CD8-positive, alpha-beta memory T cell (primary cell): ENCODE measurements at regions not wholly inside any gene's neighbourhood (a gene's known extent, or its start where the extent isn't known, plus 50 kb on each side); places are given as distances from the start of the nearest gene placed in this dataset.
"Not testable (repeated sequence)": the region's sequence is repeated elsewhere in the genome, so short reads cannot be mapped to it uniquely, and the experiment has no call there.

ENCODE experiments used
- CTCF ChIA-PET: fragments of 350-600 bp; sonication (Branson Sonifier 250); formaldehyde crosslinking; loops from one replicate; lab custom pipeline; 2021; ENCODE audit warnings: antibody characterized with exemption; lab: Charles Lee
- POLR2A ChIA-PET: fragments of 350-600 bp; sonication (Branson Sonifier 250); formaldehyde crosslinking; loops from one replicate; lab custom pipeline; 2021; ENCODE audit warnings: antibody characterized with exemption; lab: Charles Lee
- DNase-seq, 5 donors: peaks; one replicate each; pipeline versions ENCODE4 v3.0.0 to v3.0.0-alpha.2; 2020 to 2022; ENCODE audit warnings: mixed read lengths in 1 of 5
- H3K27ac ChIP-seq: one replicate; pipeline ENCODE4 v1.7.0; 2013; ENCODE audit warnings: low read depth, mild to moderate bottlenecking, low read length, moderate library complexity
- H3K27me3 ChIP-seq: 2 replicates; pipeline ENCODE4 v1.7.0; 2013; ENCODE audit warnings: low read length, mild to moderate bottlenecking; ENCODE audit not compliant: insufficient read depth, poor library complexity, severe bottlenecking
- H3K36me3 ChIP-seq: 2 replicates; pipeline ENCODE4 v1.7.0; 2013; ENCODE audit warnings: mild to moderate bottlenecking, low read length, moderate library complexity; ENCODE audit not compliant: insufficient read depth
- H3K4me1 ChIP-seq: 2 replicates; pipeline ENCODE4 v1.7.0; 2013; ENCODE audit warnings: mild to moderate bottlenecking, low read length, moderate library complexity; ENCODE audit not compliant: insufficient read depth
- H3K4me3 ChIP-seq: 2 replicates; pipeline ENCODE4 v1.7.0; 2013; ENCODE audit warnings: mild to moderate bottlenecking, low read length
- H3K9me3 ChIP-seq: 2 replicates; pipeline ENCODE4 v1.7.0; 2013; ENCODE audit warnings: mild to moderate bottlenecking, low read length
- H3K27ac Mint-ChIP-seq, 8 donors: one replicate each; pipeline ENCODE4 v1.8.0; 2020 to 2021; ENCODE audit warnings: mixed read lengths in 8 of 8, mild to moderate bottlenecking in 6 of 8, inconsistent platforms in 3 of 8, moderate library complexity in 3 of 8
- H3K27me3 Mint-ChIP-seq, 2 donors: one replicate each; pipeline ENCODE4 v1.8.0; 2020 to 2021; ENCODE audit warnings: mixed read lengths in 2 of 2, mild to moderate bottlenecking in 1 of 2, moderate library complexity in 1 of 2
- H3K36me3 Mint-ChIP-seq, 3 donors: one replicate each; pipeline ENCODE4 v1.8.0; 2020 to 2021; ENCODE audit warnings: mixed read lengths in 3 of 3, inconsistent platforms in 1 of 3, mild to moderate bottlenecking in 1 of 3
- H3K4me1 Mint-ChIP-seq, 3 donors: one replicate each; pipeline ENCODE4 v1.8.0; 2020 to 2021; ENCODE audit warnings: mixed read lengths in 3 of 3, inconsistent platforms in 1 of 3, mild to moderate bottlenecking in 1 of 3
- H3K4me3 Mint-ChIP-seq, 7 donors: one replicate each; pipeline ENCODE4 v1.8.0; 2020 to 2021; ENCODE audit warnings: mixed read lengths in 7 of 7, mild to moderate bottlenecking in 6 of 7, moderate library complexity in 4 of 7, inconsistent platforms in 2 of 7
- H3K9me3 Mint-ChIP-seq, 5 donors: one replicate each; pipeline ENCODE4 v1.8.0; 2020 to 2022; ENCODE audit warnings: mixed read lengths in 5 of 5, mild to moderate bottlenecking in 3 of 5, moderate library complexity in 2 of 5, inconsistent platforms in 1 of 5

GRCh38 chr9:104195142-104195541 is 101.0 kb downstream of the SMC2 start:
- DNase-seq, H3K9me3 ChIP-seq, H3K4me1 ChIP-seq, H3K9me3 Mint-ChIP-seq, H3K27me3 ChIP-seq, H3K27ac ChIP-seq, H3K4me1 Mint-ChIP-seq, CTCF ChIA-PET, POLR2A ChIA-PET, H3K36me3 ChIP-seq, H3K27me3 Mint-ChIP-seq, H3K27ac Mint-ChIP-seq, H3K4me3 Mint-ChIP-seq, H3K36me3 Mint-ChIP-seq, H3K4me3 ChIP-seq: not testable (repeated sequence)

- peaks cover 0 to 3% of the 10 kb centered on the region in 2 donors for H3K27me3 Mint-ChIP-seq
- CTCF ChIA-PET = no interaction called here
Measured at GRCh38 chr9:104200456-104200994, 106.4 kb downstream of the SMC2 start.

GRCh38 chr9:104206766-104207165 is 112.7 kb downstream of the SMC2 start:
- CTCF ChIA-PET = no interaction called here
- H3K4me3 Mint-ChIP-seq = no peak overlapping the region
- no peak for DNase-seq

More at GRCh38 chr9:104200456-104200994, 106.4 kb downstream of the SMC2 start:
- no peak for DNase-seq
- H3K9me3 Mint-ChIP-seq = no peaks in the 10 kb centered on the region
- H3K27ac Mint-ChIP-seq = no peak overlapping the region
- Histone ChIP-seq H3K4me1 (no peaks in the 10 kb centered on the region), H3K27me3 (no peaks in the 10 kb centered on the region), H3K9me3 (no peaks in the 10 kb centered on the region), H3K27ac (no peak overlapping the region), H3K4me3 (no peak overlapping the region), H3K36me3 (no peaks in the 10 kb centered on the region)
- H3K4me3 Mint-ChIP-seq = no peak overlapping the region
- POLR2A ChIA-PET = no interaction called here
- H3K36me3 Mint-ChIP-seq = no peaks in the 10 kb centered on the region
- no peaks in the 10 kb centered on the region for H3K4me1 Mint-ChIP-seq

GRCh38 chr9:104209387-104209786 is 115.3 kb downstream of the SMC2 start:
- Histone ChIP-seq H3K9me3 (no peaks in the 10 kb centered on the region), H3K27me3 (no peaks in the 10 kb centered on the region), H3K4me1 (no peaks in the 10 kb centered on the region), H3K27ac (no peak overlapping the region), H3K4me3 (no peak overlapping the region), H3K36me3 (no peaks in the 10 kb centered on the region)
- no peak overlapping the region for H3K4me3 Mint-ChIP-seq
- no peaks in the 10 kb centered on the region for H3K36me3 Mint-ChIP-seq
- DNase-seq = no peak
- ChIA-PET POLR2A (no interaction called here), CTCF (no interaction called here)
- H3K9me3 Mint-ChIP-seq = peaks cover 0 to 3% (median 2%) of the 10 kb centered on the region in 5 donors
- H3K27me3 Mint-ChIP-seq = peaks cover 0 to 3% of the 10 kb centered on the region in 2 donors
- H3K4me1 Mint-ChIP-seq = no peaks in the 10 kb centered on the region
- no peak overlapping the region for H3K27ac Mint-ChIP-seq

More at GRCh38 chr9:104206766-104207165, 112.7 kb downstream of the SMC2 start:
- H3K36me3 ChIP-seq = no peaks in the 10 kb centered on the region
- no peaks in the 10 kb centered on the region for H3K27me3 ChIP-seq
- no peaks in the 10 kb centered on the region for H3K4me1 ChIP-seq
- Mint-ChIP-seq H3K27me3 (peaks cover 0 to 3% of the 10 kb centered on the region in 2 donors), H3K27ac (no peak overlapping the region), H3K9me3 (peaks cover 0 to 3% (median 0%) of the 10 kb centered on the region in 5 donors), H3K36me3 (no peaks in the 10 kb centered on the region), H3K4me1 (no peaks in the 10 kb centered on the region)
- POLR2A ChIA-PET = no interaction called here
- H3K27ac ChIP-seq = no peak overlapping the region
- no peaks in the 10 kb centered on the region for H3K9me3 ChIP-seq
- no peak overlapping the region for H3K4me3 ChIP-seq

GRCh38 chr9:104227108-104227507 is 133.0 kb downstream of the SMC2 start:
- no peaks in the 10 kb centered on the region for H3K36me3 Mint-ChIP-seq
- H3K4me1 Mint-ChIP-seq = no peaks in the 10 kb centered on the region
- no peak overlapping the region for H3K27ac Mint-ChIP-seq
- ChIA-PET CTCF (no interaction called here), POLR2A (no interaction called here)
- Histone ChIP-seq H3K9me3 (no peaks in the 10 kb centered on the region), H3K27ac (no peak overlapping the region), H3K4me1 (no peaks in the 10 kb centered on the region), H3K36me3 (no peaks in the 10 kb centered on the region), H3K27me3 (no peaks in the 10 kb centered on the region), H3K4me3 (no peak overlapping the region)
- H3K9me3 Mint-ChIP-seq = no peaks in the 10 kb centered on the region
- DNase-seq = no peak
- H3K27me3 Mint-ChIP-seq = no peaks in the 10 kb centered on the region
- no peak overlapping the region for H3K4me3 Mint-ChIP-seq

GRCh38 chr9:104232781-104233341 is 138.8 kb downstream of the SMC2 start:
- no peak overlapping the region for H3K4me3 Mint-ChIP-seq
- Histone ChIP-seq H3K4me1 (no peaks in the 10 kb centered on the region), H3K4me3 (no peak overlapping the region), H3K9me3 (no peaks in the 10 kb centered on the region), H3K27ac (no peak overlapping the region), H3K27me3 (no peaks in the 10 kb centered on the region), H3K36me3 (no peaks in the 10 kb centered on the region)
- ChIA-PET CTCF (no interaction called here), POLR2A (no interaction called here)
- peaks cover 0 to 3% (median 1%) of the 10 kb centered on the region in 5 donors for H3K9me3 Mint-ChIP-seq
- no peaks in the 10 kb centered on the region for H3K4me1 Mint-ChIP-seq
- H3K27ac Mint-ChIP-seq = no peak overlapping the region
- no peaks in the 10 kb centered on the region for H3K27me3 Mint-ChIP-seq
- H3K36me3 Mint-ChIP-seq = no peaks in the 10 kb centered on the region
- DNase-seq = no peak

- CTCF ChIA-PET = no interaction called here
- POLR2A ChIA-PET = no interaction called here
Measured at GRCh38 chr9:104233366-104233765, 139.3 kb downstream of the SMC2 start.

GRCh38 chr9:104234632-104235337 is 140.7 kb downstream of the SMC2 start:
- H3K36me3 Mint-ChIP-seq, H3K4me1 Mint-ChIP-seq, H3K27me3 Mint-ChIP-seq, CTCF ChIA-PET, POLR2A ChIA-PET, H3K36me3 ChIP-seq, H3K27ac ChIP-seq, H3K4me3 Mint-ChIP-seq, H3K9me3 ChIP-seq, H3K9me3 Mint-ChIP-seq, H3K4me3 ChIP-seq, H3K27ac Mint-ChIP-seq, H3K4me1 ChIP-seq, H3K27me3 ChIP-seq: not testable (repeated sequence)
- peak in 1 of 5 donors; percentile 39 for DNase-seq

More at GRCh38 chr9:104233366-104233765, 139.3 kb downstream of the SMC2 start:
- DNase-seq = no peak
- Mint-ChIP-seq H3K27me3 (no peaks in the 10 kb centered on the region), H3K4me3 (no peak overlapping the region), H3K27ac (no peak overlapping the region), H3K36me3 (no peaks in the 10 kb centered on the region), H3K4me1 (no peaks in the 10 kb centered on the region), H3K9me3 (peaks cover 0 to 3% (median 1%) of the 10 kb centered on the region in 5 donors)
- no peak overlapping the region for H3K27ac ChIP-seq
- no peaks in the 10 kb centered on the region for H3K36me3 ChIP-seq
- H3K4me3 ChIP-seq = no peak overlapping the region
- no peaks in the 10 kb centered on the region for H3K4me1 ChIP-seq
- H3K27me3 ChIP-seq = no peaks in the 10 kb centered on the region
- H3K9me3 ChIP-seq = no peaks in the 10 kb centered on the region
